ENCODE measurements at regions not wholly inside any gene's neighbourhood (a gene's known extent, or its start where the extent isn't known, plus 50 kb on each side); places are given as distances from the start of the nearest gene placed in this dataset.

DNA sequence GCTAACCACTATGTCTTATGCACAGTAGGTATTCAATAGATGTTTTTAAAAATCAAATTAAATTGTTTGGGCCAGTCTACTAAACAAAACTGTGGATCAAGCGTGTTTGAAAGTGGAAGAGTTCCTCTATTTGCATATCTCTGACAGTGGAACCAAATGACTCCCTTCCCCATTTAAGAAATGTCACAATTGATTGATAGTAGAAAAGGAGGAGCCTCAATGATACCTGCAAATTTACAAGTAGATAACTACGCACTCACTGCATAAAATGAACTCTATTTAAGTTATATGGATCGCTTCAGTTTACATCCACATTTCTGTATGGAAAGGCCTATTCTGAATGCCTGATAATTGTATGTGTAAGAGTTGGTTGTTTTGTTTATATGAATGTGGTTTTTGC is 163.3 kb upstream of the MTPN start:
- TF ChIP-seq, protein P1, sequence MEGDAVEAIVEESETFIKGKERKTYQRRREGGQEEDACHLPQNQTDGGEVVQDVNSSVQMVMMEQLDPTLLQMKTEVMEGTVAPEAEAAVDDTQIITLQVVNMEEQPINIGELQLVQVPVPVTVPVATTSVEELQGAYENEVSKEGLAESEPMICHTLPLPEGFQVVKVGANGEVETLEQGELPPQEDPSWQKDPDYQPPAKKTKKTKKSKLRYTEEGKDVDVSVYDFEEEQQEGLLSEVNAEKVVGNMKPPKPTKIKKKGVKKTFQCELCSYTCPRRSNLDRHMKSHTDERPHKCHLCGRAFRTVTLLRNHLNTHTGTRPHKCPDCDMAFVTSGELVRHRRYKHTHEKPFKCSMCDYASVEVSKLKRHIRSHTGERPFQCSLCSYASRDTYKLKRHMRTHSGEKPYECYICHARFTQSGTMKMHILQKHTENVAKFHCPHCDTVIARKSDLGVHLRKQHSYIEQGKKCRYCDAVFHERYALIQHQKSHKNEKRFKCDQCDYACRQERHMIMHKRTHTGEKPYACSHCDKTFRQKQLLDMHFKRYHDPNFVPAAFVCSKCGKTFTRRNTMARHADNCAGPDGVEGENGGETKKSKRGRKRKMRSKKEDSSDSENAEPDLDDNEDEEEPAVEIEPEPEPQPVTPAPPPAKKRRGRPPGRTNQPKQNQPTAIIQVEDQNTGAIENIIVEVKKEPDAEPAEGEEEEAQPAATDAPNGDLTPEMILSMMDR (IDR thresholded peaks at IDR 0.05 in 8 of 11, conservative IDR thresholded peaks at IDR 0.05 in 3 of 11) = no peak
- TF ChIP-seq POLR2A (IDR thresholded peaks at IDR 0.05) = no peak
